GM11168 (cell line): ENCODE measurements at regions not wholly inside any gene's neighbourhood (a gene's known extent, or its start where the extent isn't known, plus 50 kb on each side); places are given as distances from the start of the nearest gene placed in this dataset.

Source experiments
- in situ Hi-C: fragments of 300-500 bp; cut with MboI; formaldehyde crosslinking; loops from one replicate; pipeline ENCODE4 v1.12.0; 2022; ENCODE audit warnings: low sequenced_read_pairs; ENCODE audit not compliant: unreplicated experiment

- in situ Hi-C loops, result no loop called here
Observed at GRCh38 chr11:123264431-123264780, 69.4 kb upstream of the CLMP start.

- in situ Hi-C loops, result no loop called here
Observed at GRCh38 chr11:123261345-123262106, 66.5 kb upstream of the CLMP start.

GRCh38 chr11:123260511-123261211 lies 65.6 kb upstream of the CLMP start:
- in situ Hi-C loops, result no loop called here

GRCh38 chr11:123258877-123259276 lies 63.8 kb upstream of the CLMP start:
- in situ Hi-C loops, result no loop called here

GRCh38 chr11:123257370-123257769 lies 62.3 kb upstream of the CLMP start:
- in situ Hi-C loops, result no loop called here

GRCh38 chr11:123255909-123256308 lies 60.9 kb upstream of the CLMP start:
- in situ Hi-C loops, result no loop called here

- in situ Hi-C loops, result no loop called here
Observed at GRCh38 chr11:123254357-123254756, 59.3 kb upstream of the CLMP start.

DNA sequence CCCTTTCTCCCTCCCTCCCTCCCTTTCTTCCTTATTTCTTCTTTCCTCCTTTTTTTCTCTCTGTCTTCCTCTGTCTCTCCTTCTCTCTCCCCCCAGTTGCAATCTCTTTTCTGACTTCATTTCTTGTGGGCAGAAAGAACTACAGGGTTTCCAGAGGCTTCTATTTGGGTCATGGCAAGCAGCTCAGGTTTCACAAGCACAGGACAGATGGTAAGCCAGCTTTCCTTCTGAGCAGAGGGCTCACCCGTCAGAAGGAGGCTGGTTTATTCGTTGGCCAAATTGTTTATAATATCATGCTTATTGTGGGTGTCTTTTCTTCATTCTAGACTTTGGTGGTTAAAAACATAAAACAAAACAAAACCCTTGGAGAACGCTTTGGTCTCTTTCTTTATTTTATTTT lies 58.9 kb upstream of the CLMP start:
- in situ Hi-C loops, result no loop called here

- in situ Hi-C loops, result no loop called here
Observed at GRCh38 chr11:123253223-123253622, 58.2 kb upstream of the CLMP start.

DNA sequence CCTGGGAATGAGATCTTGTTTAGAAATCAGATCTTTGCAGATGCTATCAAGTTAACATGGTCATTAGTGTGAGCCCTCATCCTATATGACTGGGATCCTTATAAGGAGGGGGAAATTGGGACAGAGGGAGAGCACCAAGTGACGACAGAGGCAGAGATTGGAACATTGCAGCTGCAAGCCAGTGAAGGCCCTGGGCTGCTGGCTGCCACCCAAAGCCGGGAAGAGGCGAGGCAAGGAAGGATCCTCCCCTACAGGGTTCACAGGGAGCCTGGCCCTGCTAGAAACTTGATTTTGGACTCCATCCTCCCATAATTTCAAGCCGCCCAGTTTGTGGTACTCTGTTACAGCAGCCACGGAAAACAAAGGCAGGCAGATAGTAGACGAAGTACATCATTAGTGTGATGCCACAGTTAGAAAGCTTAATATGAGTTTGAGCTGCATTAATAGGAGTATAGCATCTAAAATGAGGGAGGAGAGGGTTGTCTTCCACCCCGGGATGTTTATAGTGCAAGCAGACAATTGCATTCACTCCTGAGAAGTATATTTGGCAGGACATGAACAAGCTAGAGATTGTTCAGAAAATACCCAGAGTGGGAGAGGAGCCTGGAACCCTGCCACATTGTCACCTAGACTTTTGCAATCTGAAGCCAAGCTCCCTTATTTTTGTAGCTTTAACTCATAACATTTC lies 56.8 kb upstream of the CLMP start:
- in situ Hi-C loops, result no loop called here

DNA sequence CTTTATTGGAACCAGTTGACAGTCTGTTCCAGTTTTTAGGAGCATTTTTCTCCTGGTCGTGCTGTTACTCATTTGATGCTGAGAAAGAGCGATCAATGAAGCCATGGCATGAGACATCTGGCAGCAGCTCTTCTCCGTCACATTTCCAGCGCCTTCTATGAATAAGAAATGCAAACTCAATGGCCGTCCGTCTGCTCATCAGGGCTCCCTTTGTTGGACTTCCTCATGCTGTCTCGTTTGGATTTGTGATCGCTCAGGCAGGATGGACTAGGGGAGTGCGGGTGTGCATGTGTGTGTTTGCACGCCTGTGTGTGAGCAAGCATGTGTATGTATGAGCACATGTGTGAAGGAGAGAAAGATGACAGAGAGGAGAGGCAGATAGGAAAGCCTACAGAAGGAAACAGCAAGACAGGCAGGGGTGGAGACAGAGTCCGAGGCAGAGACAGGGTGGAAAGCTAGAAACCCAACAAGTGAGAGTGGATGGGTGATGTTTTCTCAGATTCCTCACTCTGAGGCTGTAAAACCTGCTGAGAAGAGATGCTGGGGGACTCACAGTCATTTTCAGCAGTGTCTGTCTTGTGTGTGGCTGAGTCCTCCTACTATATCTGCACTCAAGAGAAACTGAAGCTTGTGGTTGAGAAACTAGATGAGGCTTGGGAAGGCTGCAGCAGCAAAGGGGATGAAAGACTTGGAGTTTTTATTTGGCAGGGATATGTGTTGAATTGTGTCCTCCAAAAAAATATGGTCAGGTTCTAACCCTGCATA lies 56.0 kb upstream of the CLMP start:
- in situ Hi-C loops, result no loop called here

DNA sequence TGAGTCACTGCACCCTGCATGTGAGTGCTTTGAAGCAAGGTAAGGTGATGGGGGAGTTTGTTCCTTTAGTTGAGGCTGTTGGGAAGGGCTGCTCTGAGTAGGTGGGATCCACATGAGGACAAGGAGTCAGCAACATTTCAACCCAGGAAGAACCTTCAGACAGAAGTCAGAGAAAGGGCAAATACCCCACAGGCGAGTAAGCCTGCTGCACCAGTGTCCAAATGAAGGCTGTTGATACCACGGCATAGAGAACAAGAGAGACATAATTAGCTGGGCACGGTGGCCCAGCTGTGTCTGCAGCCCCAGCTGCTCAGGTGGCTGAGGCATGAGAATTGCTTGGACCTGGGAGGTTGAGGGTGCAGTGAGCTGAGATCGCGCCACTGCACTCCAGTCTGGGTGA lies 54.3 kb upstream of the CLMP start:
- in situ Hi-C loops, result loop anchor here (5.0 to 10.0 kb wide), 2 partner anchors 85 to 147 kb away; no protein-coding TSS in a partner anchor

- in situ Hi-C loops, result loop anchor here (5.0 to 10.0 kb wide), 2 partner anchors 83 to 146 kb away; no protein-coding TSS in a partner anchor
Observed at GRCh38 chr11:123247813-123248379, 52.8 kb upstream of the CLMP start.

GRCh38 chr11:123247496-123247799 lies 52.4 kb upstream of the CLMP start:
- in situ Hi-C loops, result loop anchor here (5.0 to 10.0 kb wide), 2 partner anchors 83 to 145 kb away; no protein-coding TSS in a partner anchor

- in situ Hi-C loops, result loop anchor here (5.0 to 10.0 kb wide), 2 partner anchors 82 to 145 kb away; no protein-coding TSS in a partner anchor
Observed at GRCh38 chr11:123246749-123247495, 51.9 kb upstream of the CLMP start.

DNA sequence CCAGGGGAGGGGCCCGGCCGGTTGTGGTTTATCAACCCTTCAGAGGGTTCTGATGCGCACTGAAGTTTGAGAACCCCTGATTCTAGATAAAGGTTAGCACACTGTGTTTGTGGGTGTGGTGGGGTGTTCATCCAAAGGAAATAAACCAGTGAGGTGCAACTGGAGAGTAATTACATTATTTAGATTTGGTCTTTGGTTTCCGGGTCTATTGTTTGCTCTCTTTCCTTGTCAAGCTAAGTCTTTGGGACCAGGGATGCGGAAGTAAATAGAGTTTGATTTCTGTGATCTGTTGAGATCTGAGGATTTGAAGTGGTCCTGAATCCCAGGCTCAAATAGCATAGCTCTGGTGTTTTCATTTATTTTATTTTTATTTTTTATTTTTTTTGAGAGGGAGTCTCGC lies 50.5 kb upstream of the CLMP start:
- in situ Hi-C loops, result loop anchor here (5.0 to 10.0 kb wide), 2 partner anchors 81 to 143 kb away; no protein-coding TSS in a partner anchor
